ENCODE measurements at regions not wholly inside any gene's neighbourhood (a gene's known extent, or its start where the extent isn't known, plus 50 kb on each side); places are given as distances from the start of the nearest gene placed in this dataset.

- no peak for DNase-seq (ENCODE audit: low read depth in 2 of 2)
These were observed 283.6 kb upstream of the ATP5MC3 start for GRCh38 chr2:175465101-175465500.

- DNase-seq (ENCODE audit: low read depth in 2 of 2) = no peak
These were observed 282.8 kb upstream of the ATP5MC3 start for GRCh38 chr2:175464311-175464670.

DNA sequence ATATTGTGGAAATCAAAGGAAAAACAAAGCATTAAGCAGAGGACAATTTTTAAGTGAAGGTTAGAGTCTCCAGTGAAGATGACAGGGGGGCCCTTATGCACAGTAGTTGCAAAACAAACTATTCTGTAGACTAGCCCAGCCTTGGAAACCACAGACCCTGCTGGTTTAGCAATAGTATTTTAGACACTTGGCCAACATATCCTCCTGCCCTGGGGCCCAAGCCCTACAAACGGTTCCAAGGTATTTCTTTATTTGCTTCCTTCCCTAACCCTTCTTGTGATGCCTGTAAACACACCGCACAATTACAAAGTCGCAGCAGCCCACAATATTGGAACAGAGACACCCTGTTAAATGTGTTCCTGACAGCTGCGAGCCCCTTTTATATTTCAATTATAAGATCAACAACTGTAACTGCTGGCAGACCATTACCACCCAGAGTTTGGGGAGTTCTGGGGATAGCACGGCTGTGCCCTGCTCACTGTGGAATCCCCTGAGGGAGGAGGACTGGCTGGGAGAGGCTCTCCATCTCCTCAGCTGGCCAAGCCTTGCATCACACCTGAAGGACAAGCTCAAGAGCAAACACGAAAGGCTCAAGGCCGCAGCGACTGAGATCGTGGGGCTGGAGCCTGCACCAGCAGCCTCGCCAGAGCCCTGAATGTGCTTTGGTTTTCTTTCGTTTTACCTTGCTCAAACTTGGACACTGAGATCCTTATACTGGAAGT lies 282.2 kb upstream of the ATP5MC3 start:
- no peak for DNase-seq (ENCODE audit: low read depth in 2 of 2)

- no peak for DNase-seq (ENCODE audit: low read depth in 2 of 2)
These were observed 281.7 kb upstream of the ATP5MC3 start for GRCh38 chr2:175463169-175463568.

GRCh38 chr2:175462246-175462645 lies 280.7 kb upstream of the ATP5MC3 start:
- no peak for DNase-seq (ENCODE audit: low read depth in 2 of 2)

- DNase-seq (ENCODE audit: low read depth in 2 of 2) = no peak
These were observed 280.3 kb upstream of the ATP5MC3 start for GRCh38 chr2:175461839-175462238.

DNA sequence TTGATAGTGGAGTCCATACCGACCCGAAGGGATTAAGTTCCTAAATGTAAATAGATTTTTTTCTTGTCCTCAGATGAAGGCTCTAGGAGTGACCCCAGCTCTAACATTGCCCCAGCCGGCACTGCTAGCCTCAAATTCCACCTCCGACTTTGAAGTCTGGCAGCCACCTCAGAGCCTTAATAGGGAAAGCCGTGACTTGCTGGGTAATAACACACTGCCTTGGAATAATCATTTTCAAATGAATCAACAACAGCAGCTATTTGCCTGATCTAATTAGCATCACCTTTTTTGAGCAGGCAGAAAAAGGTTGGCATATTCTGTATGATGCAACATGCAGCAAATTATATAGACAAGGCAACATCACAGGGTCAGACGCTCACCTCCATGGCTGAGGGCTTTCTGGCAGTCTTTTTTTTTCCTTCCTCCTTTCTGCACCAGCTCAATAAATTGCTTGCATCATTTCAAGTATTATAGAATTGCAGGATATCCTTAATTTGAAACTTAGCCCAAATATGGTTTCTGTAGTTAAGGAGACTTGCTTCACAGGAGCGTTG lies 276.5 kb upstream of the ATP5MC3 start:
- no peak for DNase-seq (ENCODE audit: low read depth in 2 of 2)

DNA sequence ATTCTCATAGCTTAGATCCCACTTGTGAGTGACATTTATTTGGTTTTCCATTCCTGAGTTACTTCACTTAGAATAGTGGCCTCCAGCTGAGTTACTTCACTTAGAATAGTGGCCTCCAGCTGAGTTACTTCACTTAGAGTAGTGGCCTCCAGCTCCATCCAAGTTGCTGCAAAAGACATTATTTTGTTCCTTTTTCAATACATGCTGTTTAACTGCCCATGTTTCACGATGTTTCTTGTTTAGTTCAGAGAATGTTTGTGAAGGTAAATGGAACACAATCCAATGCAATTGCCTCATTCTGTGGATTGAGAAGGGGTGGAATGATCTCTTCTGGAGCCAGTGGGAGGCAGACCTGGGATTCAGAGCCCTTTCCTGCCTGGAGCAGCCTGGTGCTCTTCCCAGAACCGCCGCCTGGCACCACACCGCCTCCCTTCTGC lies 273.5 kb upstream of the ATP5MC3 start:
- DNase-seq (ENCODE audit: low read depth in 2 of 2) = no peak

- no peak for DNase-seq (ENCODE audit: low read depth in 2 of 2)
These were observed 268.7 kb upstream of the ATP5MC3 start for GRCh38 chr2:175450029-175450760.

DNA sequence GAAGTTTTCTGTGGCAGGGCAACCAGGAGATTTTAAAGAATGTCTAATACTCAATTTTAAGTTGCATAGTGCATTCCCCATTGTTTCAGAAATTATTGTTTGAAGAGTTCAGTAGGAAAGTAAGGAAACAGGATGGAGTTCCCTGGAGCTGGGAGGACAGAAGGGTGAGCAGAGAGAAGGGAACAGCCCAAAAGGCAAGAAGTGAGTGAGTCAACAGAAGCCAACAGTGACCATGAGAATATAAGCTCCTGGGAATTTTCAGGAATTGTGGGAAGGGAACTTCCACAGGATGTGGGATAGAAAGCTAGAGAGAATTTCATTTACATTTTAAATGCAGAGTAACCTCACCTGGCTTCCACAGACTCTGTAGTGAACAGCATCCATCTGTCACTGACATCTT lies 268.1 kb upstream of the ATP5MC3 start:
- DNase-seq (ENCODE audit: low read depth in 2 of 2) = no peak

DNA sequence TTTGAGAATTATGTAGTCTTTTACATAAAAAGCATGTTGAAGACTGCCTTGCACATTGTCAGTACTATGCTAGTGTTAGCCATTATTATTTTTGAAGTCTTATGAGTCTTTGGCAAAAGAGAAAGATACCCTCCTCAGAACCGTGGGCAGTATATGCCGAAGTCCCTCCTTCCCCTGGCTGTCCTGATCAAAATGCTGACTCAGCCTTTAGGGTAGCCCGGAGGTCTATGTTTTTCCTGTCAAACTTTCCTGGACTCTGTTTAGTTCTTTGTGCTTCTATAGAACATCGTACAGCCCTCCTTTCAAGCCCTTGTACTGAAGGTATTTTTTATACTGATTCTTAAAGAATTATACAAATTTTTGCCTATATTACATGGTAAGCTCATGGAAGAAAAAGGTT lies 264.7 kb upstream of the ATP5MC3 start:
- no peak for DNase-seq (ENCODE audit: low read depth in 2 of 2)

GRCh38 chr2:175445281-175445680 lies 263.8 kb upstream of the ATP5MC3 start:
- DNase-seq (ENCODE audit: low read depth in 2 of 2) = no peak

GRCh38 chr2:175442441-175442840 lies 260.9 kb upstream of the ATP5MC3 start:
- no peak for DNase-seq (ENCODE audit: low read depth in 2 of 2)

DNA sequence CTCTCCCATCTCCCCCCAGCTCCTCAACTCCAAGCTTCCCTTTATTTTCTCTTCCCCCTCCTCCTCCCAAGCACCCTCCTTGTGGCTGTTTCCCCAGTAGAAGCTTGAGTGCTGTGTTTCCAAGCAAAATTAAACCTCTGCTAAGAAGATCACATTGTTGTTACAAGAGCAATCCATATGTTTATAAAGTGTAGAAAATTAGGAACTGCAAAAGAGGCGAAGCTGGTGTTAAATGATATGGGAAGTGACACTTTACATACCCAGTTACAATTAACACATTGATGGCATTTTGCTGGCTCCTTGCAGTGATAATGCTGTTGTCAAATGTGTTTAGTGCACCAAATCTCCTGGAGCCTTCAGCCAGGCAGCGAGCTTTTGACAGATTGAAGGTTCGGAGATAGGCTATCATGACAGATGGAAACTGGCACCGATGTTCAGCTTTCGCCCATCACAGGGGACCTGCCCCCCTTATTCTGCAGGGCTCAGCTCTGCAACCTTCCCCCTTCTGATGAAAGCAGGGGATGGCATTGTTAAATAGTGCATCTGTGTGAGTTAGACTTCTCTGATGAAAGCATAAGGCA lies 259.8 kb upstream of the ATP5MC3 start:
- DNase-seq (ENCODE audit: low read depth in 2 of 2) = no peak

DNA sequence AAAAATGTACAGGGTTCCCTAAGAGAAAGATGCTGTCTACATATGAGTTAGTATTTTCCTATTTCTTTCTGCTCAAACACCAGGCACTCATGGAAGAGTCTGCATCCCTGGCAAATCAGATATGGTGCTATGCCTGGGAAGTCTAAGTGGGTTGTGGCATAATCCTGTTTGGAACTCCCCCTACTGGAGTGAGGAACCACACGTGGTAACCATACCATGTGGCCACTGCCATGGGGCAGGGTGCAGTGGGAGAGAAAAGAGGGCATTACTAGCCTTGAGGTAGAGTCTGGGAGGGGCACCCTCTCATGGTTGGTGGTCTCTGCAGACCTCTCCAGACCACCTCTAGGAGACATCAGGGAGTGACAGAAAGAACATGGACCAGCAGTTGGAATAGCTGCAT lies 257.9 kb upstream of the ATP5MC3 start:
- DNase-seq (ENCODE audit: low read depth in 2 of 2) = no peak

DNA sequence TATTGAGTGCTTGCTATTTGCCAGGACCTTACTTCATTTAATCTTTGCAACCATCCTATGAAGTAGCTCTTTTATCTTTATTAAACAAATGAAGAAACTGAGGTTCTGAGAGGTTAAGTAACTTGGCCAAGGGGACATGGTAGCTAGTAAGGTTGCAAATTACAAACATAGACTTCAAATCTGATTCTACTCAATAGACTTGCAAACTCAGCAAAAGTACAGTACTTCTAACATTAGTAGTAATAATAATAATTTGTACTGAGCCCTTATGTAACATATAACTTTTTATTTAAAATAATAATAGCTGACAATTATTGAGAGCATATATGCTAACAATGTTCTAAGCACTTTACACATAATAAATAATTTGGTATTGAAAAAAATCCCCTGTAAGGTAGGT lies 255.7 kb upstream of the ATP5MC3 start:
- no peak for DNase-seq (ENCODE audit: low read depth in 2 of 2)

GRCh38 chr2:175436076-175436475 lies 254.6 kb upstream of the ATP5MC3 start:
- DNase-seq (ENCODE audit: low read depth in 2 of 2) = no peak

GRCh38 chr2:175435012-175435411 lies 253.5 kb upstream of the ATP5MC3 start:
- no peak for DNase-seq (ENCODE audit: low read depth in 2 of 2)

DNA sequence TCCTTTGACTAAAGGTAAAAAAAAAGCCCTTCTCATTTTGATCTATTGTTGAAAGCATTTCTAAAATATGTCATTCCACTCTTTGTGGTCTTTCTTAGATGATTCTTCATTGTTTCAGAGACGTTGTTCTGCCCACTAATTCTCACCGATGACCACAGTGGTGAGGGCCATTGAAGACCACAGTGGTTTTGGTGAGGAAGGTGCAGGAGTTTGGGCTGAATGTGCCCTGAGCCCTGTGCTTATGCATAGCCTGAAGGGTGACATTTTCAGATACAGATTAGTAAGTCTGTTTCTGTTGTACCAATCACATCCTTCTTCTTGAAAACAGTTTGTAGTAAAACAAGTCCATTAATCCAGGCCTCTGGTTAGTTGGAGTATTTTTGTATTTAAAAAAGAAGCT lies 251.3 kb upstream of the ATP5MC3 start:
- no peak for DNase-seq (ENCODE audit: low read depth in 2 of 2)

- no peak for DNase-seq (ENCODE audit: low read depth in 2 of 2)
These were observed 250.5 kb upstream of the ATP5MC3 start for GRCh38 chr2:175432021-175432420.

GRCh38 chr2:175431101-175431946 lies 249.8 kb upstream of the ATP5MC3 start:
- DNase-seq (ENCODE audit: low read depth in 2 of 2) = no peak

DNA sequence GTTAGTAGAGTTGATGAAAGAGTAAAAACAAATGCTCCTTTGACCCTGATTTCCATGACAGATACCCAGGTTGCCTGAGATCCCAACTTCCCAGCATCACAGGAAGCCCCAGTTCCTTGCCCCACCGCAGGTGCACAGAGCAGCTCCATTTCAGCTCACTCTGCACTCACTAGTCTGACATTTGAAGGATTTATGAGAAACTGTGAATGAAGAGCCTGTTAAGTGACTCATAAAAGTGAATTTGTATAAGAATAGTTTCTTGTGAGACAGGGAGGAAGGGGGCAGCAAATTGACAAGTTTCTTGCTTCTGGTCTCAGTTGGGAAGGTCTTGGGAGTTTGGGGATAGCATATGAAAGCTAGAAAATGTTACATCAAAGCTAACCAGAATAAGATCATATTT lies 248.7 kb upstream of the ATP5MC3 start:
- DNase-seq (ENCODE audit: low read depth in 2 of 2) = no peak
